T-helper 1 cell treated with Interleukin-12 subunit alpha and Interleukin-12 subunit beta and Interleukin-4 antibody, amounts not matched to agents 30 μg/mL and 1 μg/mL, for 36 hours (primary cell): ENCODE measurements at regions not wholly inside any gene's neighbourhood (a gene's known extent, or its start where the extent isn't known, plus 50 kb on each side); places are given as distances from the start of the nearest gene placed in this dataset.
"Not testable (repeated sequence)": the region's sequence is repeated elsewhere in the genome, so short reads cannot be mapped to it uniquely, and the experiment has no call there.

ENCODE experiments used
- H3K27ac Mint-ChIP-seq: one replicate; pipeline ENCODE4 v1.8.0; 2021; ENCODE audit warnings: mild to moderate bottlenecking, mixed read lengths
- H3K27me3 Mint-ChIP-seq: one replicate; pipeline ENCODE4 v1.8.0; 2021; ENCODE audit warnings: low read depth, mixed read lengths
- H3K36me3 Mint-ChIP-seq: one replicate; pipeline ENCODE4 v1.8.0; 2021; ENCODE audit warnings: low read depth, mixed read lengths
- H3K4me1 Mint-ChIP-seq: one replicate; pipeline ENCODE4 v1.8.0; 2021; ENCODE audit warnings: low read depth, mixed read lengths
- H3K4me3 Mint-ChIP-seq: one replicate; pipeline ENCODE4 v1.8.0; 2021; ENCODE audit warnings: mild to moderate bottlenecking, moderate library complexity, mixed read lengths
- H3K9me3 Mint-ChIP-seq: one replicate; pipeline ENCODE4 v1.8.0; 2021; ENCODE audit warnings: mixed read lengths

GRCh38 chr13:106083620-106084350, 451.7 kb downstream of the EFNB2 start:
- Mint-ChIP-seq H3K9me3 (no peaks in the 10 kb centered on the region), H3K36me3 (no peaks in the 10 kb centered on the region), H3K4me3 (no peak overlapping the region), H3K4me1 (no peaks in the 10 kb centered on the region), H3K27me3 (no peaks in the 10 kb centered on the region), H3K27ac (no peak overlapping the region)

GRCh38 chr13:106081221-106081620, 454.2 kb downstream of the EFNB2 start:
- H3K27me3 Mint-ChIP-seq, H3K9me3 Mint-ChIP-seq, H3K36me3 Mint-ChIP-seq, H3K4me3 Mint-ChIP-seq, H3K27ac Mint-ChIP-seq, H3K4me1 Mint-ChIP-seq: not testable (repeated sequence)

- Mint-ChIP-seq H3K4me3 (no peak overlapping the region), H3K27me3 (no peaks in the 10 kb centered on the region), H3K9me3 (no peaks in the 10 kb centered on the region), H3K27ac (no peak overlapping the region), H3K4me1 (no peaks in the 10 kb centered on the region), H3K36me3 (no peaks in the 10 kb centered on the region)
These were observed 457.3 kb downstream of the EFNB2 start for GRCh38 chr13:106078191-106078590.

GRCh38 chr13:106077017-106077416, 458.4 kb downstream of the EFNB2 start:
- no peak overlapping the region for H3K27ac Mint-ChIP-seq
- no peaks in the 10 kb centered on the region for H3K27me3 Mint-ChIP-seq
- H3K9me3 Mint-ChIP-seq = no peaks in the 10 kb centered on the region
- H3K4me1 Mint-ChIP-seq = no peaks in the 10 kb centered on the region
- no peaks in the 10 kb centered on the region for H3K36me3 Mint-ChIP-seq
- no peak overlapping the region for H3K4me3 Mint-ChIP-seq

- Mint-ChIP-seq H3K27me3 (no peaks in the 10 kb centered on the region), H3K9me3 (no peaks in the 10 kb centered on the region), H3K27ac (no peak overlapping the region), H3K4me1 (no peaks in the 10 kb centered on the region), H3K4me3 (no peak overlapping the region), H3K36me3 (no peaks in the 10 kb centered on the region)
These were observed 463.4 kb downstream of the EFNB2 start for GRCh38 chr13:106072014-106072413.

- no peaks in the 10 kb centered on the region for H3K9me3 Mint-ChIP-seq
- H3K36me3 Mint-ChIP-seq = no peaks in the 10 kb centered on the region
- no peaks in the 10 kb centered on the region for H3K27me3 Mint-ChIP-seq
- H3K27ac Mint-ChIP-seq = no peak overlapping the region
- H3K4me1 Mint-ChIP-seq = no peaks in the 10 kb centered on the region
- no peak overlapping the region for H3K4me3 Mint-ChIP-seq
These were observed 471.7 kb downstream of the EFNB2 start for GRCh38 chr13:106063591-106064313.

GRCh38 chr13:106061781-106062180, 473.7 kb downstream of the EFNB2 start:
- Mint-ChIP-seq H3K27me3 (no peaks in the 10 kb centered on the region), H3K9me3 (no peaks in the 10 kb centered on the region), H3K4me1 (no peaks in the 10 kb centered on the region), H3K36me3 (no peaks in the 10 kb centered on the region), H3K4me3 (no peak overlapping the region), H3K27ac (no peak overlapping the region)

- no peaks in the 10 kb centered on the region for H3K4me1 Mint-ChIP-seq
- no peak overlapping the region for H3K4me3 Mint-ChIP-seq
- no peaks in the 10 kb centered on the region for H3K9me3 Mint-ChIP-seq
- no peaks in the 10 kb centered on the region for H3K27me3 Mint-ChIP-seq
- H3K27ac Mint-ChIP-seq = no peak overlapping the region
- H3K36me3 Mint-ChIP-seq = no peaks in the 10 kb centered on the region
These were observed 478.6 kb downstream of the EFNB2 start for GRCh38 chr13:106056851-106057250.

GRCh38 chr13:106052200-106052767, 483.2 kb downstream of the EFNB2 start:
- H3K36me3 Mint-ChIP-seq = no peaks in the 10 kb centered on the region
- H3K4me3 Mint-ChIP-seq = no peak overlapping the region
- H3K4me1 Mint-ChIP-seq = no peaks in the 10 kb centered on the region
- no peaks in the 10 kb centered on the region for H3K9me3 Mint-ChIP-seq
- no peaks in the 10 kb centered on the region for H3K27me3 Mint-ChIP-seq
- H3K27ac Mint-ChIP-seq = no peak overlapping the region

GRCh38 chr13:106049171-106049570, 486.3 kb downstream of the EFNB2 start:
- Mint-ChIP-seq H3K27ac (no peak overlapping the region), H3K9me3 (no peaks in the 10 kb centered on the region), H3K27me3 (no peaks in the 10 kb centered on the region), H3K4me1 (no peaks in the 10 kb centered on the region), H3K36me3 (no peaks in the 10 kb centered on the region), H3K4me3 (no peak overlapping the region)

GRCh38 chr13:106048386-106048785, 487.1 kb downstream of the EFNB2 start:
- Mint-ChIP-seq H3K4me1 (no peaks in the 10 kb centered on the region), H3K27me3 (no peaks in the 10 kb centered on the region), H3K36me3 (no peaks in the 10 kb centered on the region), H3K27ac (no peak overlapping the region), H3K4me3 (no peak overlapping the region), H3K9me3 (no peaks in the 10 kb centered on the region)

- H3K27ac Mint-ChIP-seq = no peak overlapping the region
- no peaks in the 10 kb centered on the region for H3K36me3 Mint-ChIP-seq
These were observed 487.6 kb downstream of the EFNB2 start for GRCh38 chr13:106047859-106048258.

GRCh38 chr13:106042996-106043581, 492.4 kb downstream of the EFNB2 start:
- Mint-ChIP-seq H3K27ac (no peak overlapping the region), H3K27me3 (no peaks in the 10 kb centered on the region), H3K4me1 (no peaks in the 10 kb centered on the region), H3K9me3 (no peaks in the 10 kb centered on the region), H3K4me3 (no peak overlapping the region), H3K36me3 (no peaks in the 10 kb centered on the region)

More at GRCh38 chr13:106047859-106048258, 487.6 kb downstream of the EFNB2 start:
- Mint-ChIP-seq H3K4me1 (no peaks in the 10 kb centered on the region), H3K4me3 (no peak overlapping the region), H3K9me3 (no peaks in the 10 kb centered on the region), H3K27me3 (no peaks in the 10 kb centered on the region)

GRCh38 chr13:106041445-106041844, 494.0 kb downstream of the EFNB2 start:
- Mint-ChIP-seq H3K4me1 (no peaks in the 10 kb centered on the region), H3K36me3 (no peaks in the 10 kb centered on the region), H3K9me3 (no peaks in the 10 kb centered on the region), H3K27me3 (no peaks in the 10 kb centered on the region), H3K4me3 (no peak overlapping the region), H3K27ac (no peak overlapping the region)

- H3K27ac Mint-ChIP-seq = no peak overlapping the region
- no peak overlapping the region for H3K4me3 Mint-ChIP-seq
- no peaks in the 10 kb centered on the region for H3K4me1 Mint-ChIP-seq
- no peaks in the 10 kb centered on the region for H3K27me3 Mint-ChIP-seq
- H3K9me3 Mint-ChIP-seq = no peaks in the 10 kb centered on the region
- H3K36me3 Mint-ChIP-seq = no peaks in the 10 kb centered on the region
These were observed 496.7 kb downstream of the EFNB2 start for GRCh38 chr13:106038752-106039151.
